ENCODE measurements at regions not wholly inside any gene's neighbourhood (a gene's known extent, or its start where the extent isn't known, plus 50 kb on each side); places are given as distances from the start of the nearest gene placed in this dataset.

GRCh38 chr6:22621701-22622100, 52.3 kb downstream of the HDGFL1 start:
- DNase-seq (ENCODE audit: low read depth, low spot score) = no peak

- DNase-seq (ENCODE audit: low read depth, low spot score) = no peak
These were observed 53.0 kb downstream of the HDGFL1 start for GRCh38 chr6:22622351-22622750.

GRCh38 chr6:22622813-22623212, 53.4 kb downstream of the HDGFL1 start:
- DNase-seq (ENCODE audit: low read depth, low spot score) = no peak

GRCh38 chr6:22627644-22628043, 58.3 kb downstream of the HDGFL1 start:
- DNase-seq (ENCODE audit: low read depth, low spot score) = no peak

- peak; percentile 37 for DNase-seq (ENCODE audit: low read depth, low spot score)
These were observed 61.7 kb downstream of the HDGFL1 start for GRCh38 chr6:22631091-22631490.

- no peak for DNase-seq (ENCODE audit: low read depth, low spot score)
These were observed 63.3 kb downstream of the HDGFL1 start for GRCh38 chr6:22632581-22633145.

- DNase-seq (ENCODE audit: low read depth, low spot score) = peak; percentile 15
These were observed 67.1 kb downstream of the HDGFL1 start for GRCh38 chr6:22636452-22636851.

- no peak for DNase-seq (ENCODE audit: low read depth, low spot score)
These were observed 68.4 kb downstream of the HDGFL1 start for GRCh38 chr6:22637782-22638181.

GRCh38 chr6:22638320-22638719, 69.0 kb downstream of the HDGFL1 start:
- no peak for DNase-seq (ENCODE audit: low read depth, low spot score)

GRCh38 chr6:22642254-22642653, 72.9 kb downstream of the HDGFL1 start:
- DNase-seq (ENCODE audit: low read depth, low spot score) = no peak

- DNase-seq (ENCODE audit: low read depth, low spot score) = no peak
These were observed 74.4 kb downstream of the HDGFL1 start for GRCh38 chr6:22643780-22644179.

GRCh38 chr6:22647719-22648118, 78.4 kb downstream of the HDGFL1 start:
- no peak for DNase-seq (ENCODE audit: low read depth, low spot score)

GRCh38 chr6:22651731-22652130, 82.4 kb downstream of the HDGFL1 start:
- no peak for DNase-seq (ENCODE audit: low read depth, low spot score)

- no peak for DNase-seq (ENCODE audit: low read depth, low spot score)
These were observed 84.7 kb downstream of the HDGFL1 start for GRCh38 chr6:22653980-22654610.

- no peak for DNase-seq (ENCODE audit: low read depth, low spot score)
These were observed 87.5 kb downstream of the HDGFL1 start for GRCh38 chr6:22656706-22657351.

- peak; percentile 53 for DNase-seq (ENCODE audit: low read depth, low spot score)
These were observed 88.1 kb downstream of the HDGFL1 start for GRCh38 chr6:22657352-22657980.

- DNase-seq (ENCODE audit: low read depth, low spot score) = no peak
These were observed 88.8 kb downstream of the HDGFL1 start for GRCh38 chr6:22658183-22658582.

GRCh38 chr6:22658934-22659333, 89.6 kb downstream of the HDGFL1 start:
- no peak for DNase-seq (ENCODE audit: low read depth, low spot score)

- DNase-seq (ENCODE audit: low read depth, low spot score) = no peak
These were observed 95.6 kb downstream of the HDGFL1 start for GRCh38 chr6:22664968-22665367.

GRCh38 chr6:22666021-22666420, 96.7 kb downstream of the HDGFL1 start:
- no peak for DNase-seq (ENCODE audit: low read depth, low spot score)

- peak; percentile 49 for DNase-seq (ENCODE audit: low read depth, low spot score)
These were observed 97.2 kb downstream of the HDGFL1 start for GRCh38 chr6:22666586-22666985.

GRCh38 chr6:22667855-22668254, 98.5 kb downstream of the HDGFL1 start:
- no peak for DNase-seq (ENCODE audit: low read depth, low spot score)

- peak; percentile 81 for DNase-seq (ENCODE audit: low read depth, low spot score)
These were observed 98.9 kb downstream of the HDGFL1 start for GRCh38 chr6:22668307-22668706.

Data from astrocyte of the hippocampus (primary cell).